GM23248 (cell line): ENCODE measurements at regions not wholly inside any gene's neighbourhood (a gene's known extent, or its start where the extent isn't known, plus 50 kb on each side); places are given as distances from the start of the nearest gene placed in this dataset.

Source experiments
- DNase-seq: peaks from one replicate; pipeline ENCODE4 v3.0.0-alpha.2; 2015
- H2AFZ ChIP-seq: fragments of 200-600 bp; sonication (generic); 2 replicates; pipeline ENCODE4 v1.6.1; 2016; ENCODE audit warnings: antibody characterized with exemption
- H3F3A ChIP-seq: fragments of 200-600 bp; sonication (generic); 2 replicates; pipeline ENCODE4 v1.6.1; 2016; ENCODE audit warnings: mild to moderate bottlenecking, antibody characterized with exemption, mixed run types; ENCODE audit not compliant: insufficient read depth
- H3K27ac ChIP-seq: fragments of 200-600 bp; sonication (generic); 2 replicates; pipeline ENCODE4 v1.5.1; 2016; ENCODE audit warnings: mild to moderate bottlenecking
- H3K27me3 ChIP-seq: fragments of 200-600 bp; sonication (generic); replicated peaks from 2 replicates; pipeline ENCODE4 v1.6.1; 2016; ENCODE audit warnings: mild to moderate bottlenecking; ENCODE audit not compliant: insufficient read depth
- H3K36me3 ChIP-seq: fragments of 200-600 bp; sonication (generic); 2 replicates; pipeline ENCODE4 v1.6.1; 2016; ENCODE audit warnings: low read depth, mild to moderate bottlenecking
- H3K4me1 ChIP-seq: fragments of 200-600 bp; sonication (generic); 2 replicates; pipeline ENCODE4 v1.6.1; 2016; ENCODE audit warnings: mild to moderate bottlenecking; ENCODE audit not compliant: insufficient read depth
- H3K4me2 ChIP-seq: fragments of 200-600 bp; sonication (generic); one replicate; pipeline ENCODE4 v1.6.1; 2016; ENCODE audit warnings: mild to moderate bottlenecking; ENCODE audit not compliant: unreplicated experiment
- H3K4me3 ChIP-seq: fragments of 200-600 bp; sonication (generic); 2 replicates; pipeline ENCODE4 v1.5.1; 2016; ENCODE audit warnings: mild to moderate bottlenecking
- H3K79me2 ChIP-seq: fragments of 200-600 bp; sonication (generic); 2 replicates; pipeline ENCODE4 v1.6.1; 2016; ENCODE audit warnings: mild to moderate bottlenecking; ENCODE audit not compliant: insufficient read depth
- H3K9ac ChIP-seq: fragments of 200-600 bp; sonication (generic); 2 replicates; pipeline ENCODE4 v1.6.1; 2016; ENCODE audit warnings: mild to moderate bottlenecking
- H3K9me2 ChIP-seq: fragments of 200-600 bp; sonication (generic); 2 replicates; pipeline ENCODE4 v1.6.1; 2016; ENCODE audit warnings: mixed run types, mild to moderate bottlenecking, moderate library complexity; ENCODE audit not compliant: insufficient read depth
- H3K9me3 ChIP-seq: fragments of 200-600 bp; sonication (generic); one replicate; pipeline ENCODE4 v1.6.1; 2017; ENCODE audit warnings: low read depth
- H4K20me1 ChIP-seq: fragments of 200-600 bp; sonication (generic); 2 replicates; pipeline ENCODE4 v1.6.0; 2016; ENCODE audit not compliant: insufficient read depth
- EZH2 ChIP-seq: fragments of 200-600 bp; sonication (generic); IDR thresholded peaks from 2 replicates; pipeline ENCODE4 v1.6.1; 2018; ENCODE audit warnings: antibody characterized with exemption, mild to moderate bottlenecking; ENCODE audit not compliant: insufficient read depth, poor library complexity, severe bottlenecking
- EZH2phosphoT487 ChIP-seq: fragments of 200-600 bp; sonication (generic); IDR thresholded peaks from 2 replicates; pipeline ENCODE4 v1.6.1; 2018; ENCODE audit warnings: antibody characterized with exemption, moderate library complexity, mild to moderate bottlenecking, low read depth; ENCODE audit not compliant: insufficient read depth
- WGBS, 2 experiments: methylation state at CpG; one replicate each; pipeline ENCODE4 v1.1.6; 2015 to 2017; ENCODE audit warnings: low lambda C conversion rate in 2 of 2, low coverage in 1 of 2; ENCODE audit errors: missing lambda C conversion rate in 2 of 2; 5-methylcytosine and 5-hydroxymethylcytosine counted together
- in situ Hi-C: fragments of 300-500 bp; cut with MboI; formaldehyde crosslinking; loops from 2 replicates; pipeline ENCODE4 v1.15.0; 2020

- WGBS, 2 experiments = 9 to 14% methylated on average over 6 of the region's 6 CpGs
- H3K27me3 ChIP-seq = no peaks in the 10 kb centered on the region
- no peaks in the 10 kb centered on the region for H3F3A ChIP-seq
- no peaks in the 10 kb centered on the region for H3K36me3 ChIP-seq
- H3K79me2 ChIP-seq = no peaks in the 10 kb centered on the region
- H3K9me2 ChIP-seq = no peaks in the 10 kb centered on the region
- in situ Hi-C loops = loop anchor here (10.0 to 25.0 kb wide), 2 partner anchors 412 to 735 kb away; partner anchors contain the start of gene MYOCD
- no peak overlapping the region for H3K9ac ChIP-seq
- H3K4me3 ChIP-seq = no peak overlapping the region
- no peak for TF ChIP-seq EZH2phosphoT487
- no peak for TF ChIP-seq EZH2
- no peak overlapping the region for H3K27ac ChIP-seq
- H3K9me3 ChIP-seq = no peaks in the 10 kb centered on the region
- no peak for DNase-seq
- H4K20me1 ChIP-seq = no peaks in the 10 kb centered on the region
- H2AFZ ChIP-seq = no peak overlapping the region
- H3K4me1 ChIP-seq = no peaks in the 10 kb centered on the region
- H3K4me2 ChIP-seq = no peak overlapping the region
Observed at GRCh38 chr17:12252462-12252861, 231.8 kb downstream of the MAP2K4 start.

DNA sequence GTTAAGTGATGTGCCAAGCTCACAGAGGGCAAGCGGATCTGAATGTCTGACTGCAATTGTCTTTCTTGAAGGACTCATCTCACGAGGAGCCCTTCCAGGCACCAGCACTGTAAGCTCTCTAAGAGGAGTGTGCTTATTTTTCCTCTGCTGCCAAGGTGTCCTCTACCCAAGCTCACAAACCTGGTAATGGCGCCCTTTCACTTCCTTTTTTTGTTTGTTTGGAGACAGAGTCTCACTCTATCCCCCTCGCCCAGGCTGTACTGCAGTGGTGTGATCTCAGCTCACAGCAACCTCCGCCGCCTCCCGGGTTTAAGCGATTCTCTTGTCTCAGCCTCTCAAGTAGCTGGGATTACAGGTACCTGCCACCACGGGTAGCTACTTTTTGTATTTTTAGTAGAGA, 233.8 kb downstream of the MAP2K4 start:
- no peaks in the 10 kb centered on the region for H3K79me2 ChIP-seq
- no peaks in the 10 kb centered on the region for H3F3A ChIP-seq
- no peaks in the 10 kb centered on the region for H3K9me3 ChIP-seq
- H3K9me2 ChIP-seq = no peaks in the 10 kb centered on the region
- no peaks in the 10 kb centered on the region; the same call in 1 of the 2 replicates for H3K27me3 ChIP-seq
- in situ Hi-C loops = loop anchor here (10.0 to 25.0 kb wide), 2 partner anchors 410 to 733 kb away; partner anchors contain the start of gene MYOCD
- H2AFZ ChIP-seq = no peak overlapping the region
- DNase-seq = no peak
- no peak overlapping the region for H3K4me2 ChIP-seq
- H3K4me1 ChIP-seq = no peaks in the 10 kb centered on the region
- H3K9ac ChIP-seq = no peak overlapping the region
- WGBS, 2 experiments = 62 to 71% methylated on average over 8 to 9 of the region's 9 CpGs
- H3K36me3 ChIP-seq = no peaks in the 10 kb centered on the region
- H4K20me1 ChIP-seq = no peaks in the 10 kb centered on the region
- H3K27ac ChIP-seq = no peak overlapping the region
- no peak overlapping the region for H3K4me3 ChIP-seq
- TF ChIP-seq EZH2 (no peak), EZH2phosphoT487 (no peak)

- Histone ChIP-seq H4K20me1 (no peaks in the 10 kb centered on the region), H3K27ac (no peak overlapping the region), H3K9me2 (no peaks in the 10 kb centered on the region), H3K79me2 (no peaks in the 10 kb centered on the region), H2AFZ (no peak overlapping the region), H3K36me3 (no peaks in the 10 kb centered on the region), H3K27me3 (no peaks in the 10 kb centered on the region; the same call in 1 of the 2 replicates), H3K4me3 (no peak overlapping the region), H3K9me3 (no peaks in the 10 kb centered on the region), H3F3A (no peaks in the 10 kb centered on the region), H3K4me2 (no peak overlapping the region), H3K9ac (no peak overlapping the region), H3K4me1 (no peaks in the 10 kb centered on the region)
- TF ChIP-seq EZH2phosphoT487 = no peak
- no peak for TF ChIP-seq EZH2
- in situ Hi-C loops = loop anchor here (10.0 to 25.0 kb wide), 2 partner anchors 408 to 731 kb away; partner anchors contain the start of gene MYOCD
- peak; percentile 64 for DNase-seq
- 2 to 3% methylated on average over 4 of the region's 4 CpGs for WGBS, 2 experiments
Observed at GRCh38 chr17:12256380-12256995, 235.8 kb downstream of the MAP2K4 start.

GRCh38 chr17:12257176-12257575, 236.5 kb downstream of the MAP2K4 start:
- TF ChIP-seq EZH2 (no peak), EZH2phosphoT487 (no peak)
- WGBS, 2 experiments = 29 to 38% methylated on average over 5 of the region's 5 CpGs
- Histone ChIP-seq H3K79me2 (no peaks in the 10 kb centered on the region), H3F3A (no peaks in the 10 kb centered on the region), H3K9ac (no peak overlapping the region), H3K36me3 (no peaks in the 10 kb centered on the region), H3K27me3 (no peaks in the 10 kb centered on the region; the same call in 1 of the 2 replicates), H3K4me1 (no peaks in the 10 kb centered on the region), H3K4me3 (no peak overlapping the region), H3K9me3 (no peaks in the 10 kb centered on the region), H4K20me1 (no peaks in the 10 kb centered on the region), H2AFZ (no peak overlapping the region), H3K27ac (no peak overlapping the region), H3K9me2 (no peaks in the 10 kb centered on the region), H3K4me2 (no peak overlapping the region)
- in situ Hi-C loops = loop anchor here (10.0 to 25.0 kb wide), 2 partner anchors 408 to 730 kb away; partner anchors contain the start of gene MYOCD
- DNase-seq = no peak
